ENCODE measurements at regions not wholly inside any gene's neighbourhood (a gene's known extent, or its start where the extent isn't known, plus 50 kb on each side); places are given as distances from the start of the nearest gene placed in this dataset.

- Histone ChIP-seq H3K27me3 (ENCODE audit: control insufficient read depth, insufficient read depth, low read length) (no peaks in the 10 kb centered on the region), H3K4me3 (ENCODE audit: low read depth in 2 of 2, low read length in 2 of 2) (no peak overlapping the region), H3K36me3 (ENCODE audit: control insufficient read depth, insufficient read depth, low read length) (no peaks in the 10 kb centered on the region), H3K27ac (ENCODE audit: low read length) (no peak overlapping the region), H3K4me1 (ENCODE audit: control insufficient read depth, insufficient read depth, low read length) (no peaks in the 10 kb centered on the region), H3K9me3 (ENCODE audit: control insufficient read depth, insufficient read depth, low read depth, low read length) (no peaks in the 10 kb centered on the region)
- ChIA-PET CTCF (no interaction called here), POLR2A (interaction anchor here (0.6 kb wide), 2 partner anchors 378 to 443 kb away, joined by 3 to 5 read pairs; no protein-coding TSS in a partner anchor)
- BruUV-seq (replicated peaks) = no TSS peak
- ATAC-seq = no peak; the same call in 1 of the 2 replicates
- intact Hi-C loops (cut with micrococcal nuclease; ENCODE audit: unreplicated experiment) = no loop called here
- DNase-seq (ENCODE audit: low read depth, low spot score) = no peak
- in situ Hi-C loops (cut with HindIII; ENCODE audit: low pct_unique_long_range_greater_than_20kb, low sequenced_read_pairs) = no loop called here
- TF ChIP-seq SIN3A (IDR thresholded peaks at IDR 0.05; ENCODE audit: borderline replicate concordance, insufficient read depth, low read depth, low read length) (no peak), TCF7L2 (IDR thresholded peaks at IDR 0.05; ENCODE audit: low read depth, low read length) (no peak), POLR2AphosphoS5 (IDR thresholded peaks at IDR 0.05; ENCODE audit: low read depth, low read length) (no peak)
- TF ChIP-seq, protein P1, sequence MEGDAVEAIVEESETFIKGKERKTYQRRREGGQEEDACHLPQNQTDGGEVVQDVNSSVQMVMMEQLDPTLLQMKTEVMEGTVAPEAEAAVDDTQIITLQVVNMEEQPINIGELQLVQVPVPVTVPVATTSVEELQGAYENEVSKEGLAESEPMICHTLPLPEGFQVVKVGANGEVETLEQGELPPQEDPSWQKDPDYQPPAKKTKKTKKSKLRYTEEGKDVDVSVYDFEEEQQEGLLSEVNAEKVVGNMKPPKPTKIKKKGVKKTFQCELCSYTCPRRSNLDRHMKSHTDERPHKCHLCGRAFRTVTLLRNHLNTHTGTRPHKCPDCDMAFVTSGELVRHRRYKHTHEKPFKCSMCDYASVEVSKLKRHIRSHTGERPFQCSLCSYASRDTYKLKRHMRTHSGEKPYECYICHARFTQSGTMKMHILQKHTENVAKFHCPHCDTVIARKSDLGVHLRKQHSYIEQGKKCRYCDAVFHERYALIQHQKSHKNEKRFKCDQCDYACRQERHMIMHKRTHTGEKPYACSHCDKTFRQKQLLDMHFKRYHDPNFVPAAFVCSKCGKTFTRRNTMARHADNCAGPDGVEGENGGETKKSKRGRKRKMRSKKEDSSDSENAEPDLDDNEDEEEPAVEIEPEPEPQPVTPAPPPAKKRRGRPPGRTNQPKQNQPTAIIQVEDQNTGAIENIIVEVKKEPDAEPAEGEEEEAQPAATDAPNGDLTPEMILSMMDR (IDR thresholded peaks at IDR 0.05) = no peak
- TF ChIP-seq, protein P2, sequence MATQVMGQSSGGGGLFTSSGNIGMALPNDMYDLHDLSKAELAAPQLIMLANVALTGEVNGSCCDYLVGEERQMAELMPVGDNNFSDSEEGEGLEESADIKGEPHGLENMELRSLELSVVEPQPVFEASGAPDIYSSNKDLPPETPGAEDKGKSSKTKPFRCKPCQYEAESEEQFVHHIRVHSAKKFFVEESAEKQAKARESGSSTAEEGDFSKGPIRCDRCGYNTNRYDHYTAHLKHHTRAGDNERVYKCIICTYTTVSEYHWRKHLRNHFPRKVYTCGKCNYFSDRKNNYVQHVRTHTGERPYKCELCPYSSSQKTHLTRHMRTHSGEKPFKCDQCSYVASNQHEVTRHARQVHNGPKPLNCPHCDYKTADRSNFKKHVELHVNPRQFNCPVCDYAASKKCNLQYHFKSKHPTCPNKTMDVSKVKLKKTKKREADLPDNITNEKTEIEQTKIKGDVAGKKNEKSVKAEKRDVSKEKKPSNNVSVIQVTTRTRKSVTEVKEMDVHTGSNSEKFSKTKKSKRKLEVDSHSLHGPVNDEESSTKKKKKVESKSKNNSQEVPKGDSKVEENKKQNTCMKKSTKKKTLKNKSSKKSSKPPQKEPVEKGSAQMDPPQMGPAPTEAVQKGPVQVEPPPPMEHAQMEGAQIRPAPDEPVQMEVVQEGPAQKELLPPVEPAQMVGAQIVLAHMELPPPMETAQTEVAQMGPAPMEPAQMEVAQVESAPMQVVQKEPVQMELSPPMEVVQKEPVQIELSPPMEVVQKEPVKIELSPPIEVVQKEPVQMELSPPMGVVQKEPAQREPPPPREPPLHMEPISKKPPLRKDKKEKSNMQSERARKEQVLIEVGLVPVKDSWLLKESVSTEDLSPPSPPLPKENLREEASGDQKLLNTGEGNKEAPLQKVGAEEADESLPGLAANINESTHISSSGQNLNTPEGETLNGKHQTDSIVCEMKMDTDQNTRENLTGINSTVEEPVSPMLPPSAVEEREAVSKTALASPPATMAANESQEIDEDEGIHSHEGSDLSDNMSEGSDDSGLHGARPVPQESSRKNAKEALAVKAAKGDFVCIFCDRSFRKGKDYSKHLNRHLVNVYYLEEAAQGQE (IDR thresholded peaks at IDR 0.05; ENCODE audit: insufficient read depth in 1 of 2, low read depth in 2 of 2, low read length in 1 of 2) = no peak
Measured at GRCh38 chr6:10000551-10000950, 414.3 kb downstream of the TFAP2A start.

GRCh38 chr6:9999796-10000195 is 415.1 kb downstream of the TFAP2A start:
- no peaks in the 10 kb centered on the region for H3K36me3 ChIP-seq (ENCODE audit: control insufficient read depth, insufficient read depth, low read length)
- no peak overlapping the region for H3K27ac ChIP-seq (ENCODE audit: low read length)
- DNase-seq (ENCODE audit: low read depth, low spot score) (no peak), ATAC-seq (no peak)
- intact Hi-C loops (cut with micrococcal nuclease; ENCODE audit: unreplicated experiment) (no loop called here), in situ Hi-C loops (cut with HindIII; ENCODE audit: low pct_unique_long_range_greater_than_20kb, low sequenced_read_pairs) (no loop called here)
- no TSS peak for BruUV-seq (replicated peaks)
- H3K9me3 ChIP-seq (ENCODE audit: control insufficient read depth, insufficient read depth, low read depth, low read length) = no peaks in the 10 kb centered on the region
- TF ChIP-seq, protein P1 (IDR thresholded peaks at IDR 0.05) = no peak
- no peak for TF ChIP-seq TCF7L2 (IDR thresholded peaks at IDR 0.05; ENCODE audit: low read depth, low read length)
- TF ChIP-seq, protein P2 (IDR thresholded peaks at IDR 0.05; ENCODE audit: insufficient read depth in 1 of 2, low read depth in 2 of 2, low read length in 1 of 2) = no peak
- no peak for TF ChIP-seq SIN3A (IDR thresholded peaks at IDR 0.05; ENCODE audit: borderline replicate concordance, insufficient read depth, low read depth, low read length)
- no peak for TF ChIP-seq POLR2AphosphoS5 (IDR thresholded peaks at IDR 0.05; ENCODE audit: low read depth, low read length)
- ChIA-PET POLR2A (no interaction called here), CTCF (no interaction called here)
- H3K4me3 ChIP-seq (ENCODE audit: low read depth in 2 of 2, low read length in 2 of 2) = no peak overlapping the region
- no peaks in the 10 kb centered on the region for H3K27me3 ChIP-seq (ENCODE audit: control insufficient read depth, insufficient read depth, low read length)
- H3K4me1 ChIP-seq (ENCODE audit: control insufficient read depth, insufficient read depth, low read length) = no peaks in the 10 kb centered on the region

Data from Panc1 (cell line).